ENCODE measurements at regions not wholly inside any gene's neighbourhood (a gene's known extent, or its start where the extent isn't known, plus 50 kb on each side); places are given as distances from the start of the nearest gene placed in this dataset.

GRCh38 chr5:111004291-111004690, 67.2 kb upstream of the TSLP start:
- no peak for DNase-seq (ENCODE audit: low read depth)

DNA sequence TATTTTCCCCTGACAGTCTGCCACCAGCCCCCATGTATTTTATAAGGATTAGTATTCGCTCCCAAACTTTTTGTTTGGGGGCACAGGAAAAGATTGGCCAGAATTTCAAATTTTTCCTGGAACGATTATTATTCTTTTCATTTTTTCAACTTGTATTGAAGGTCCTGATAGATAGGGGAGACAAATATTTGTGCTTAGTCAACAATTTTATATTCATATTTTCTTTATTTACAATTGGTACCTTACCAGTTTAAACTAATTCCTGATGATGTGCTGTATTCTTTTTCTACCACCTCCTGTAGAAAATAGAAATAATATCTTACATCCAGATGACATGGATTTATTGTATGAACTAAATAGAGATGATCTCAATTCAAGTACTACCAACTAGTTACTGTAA, 60.7 kb upstream of the TSLP start:
- DNase-seq (ENCODE audit: low read depth): no peak

GRCh38 chr5:111013011-111013410, 58.5 kb upstream of the TSLP start:
- peak; percentile 9 for DNase-seq (ENCODE audit: low read depth)

DNA sequence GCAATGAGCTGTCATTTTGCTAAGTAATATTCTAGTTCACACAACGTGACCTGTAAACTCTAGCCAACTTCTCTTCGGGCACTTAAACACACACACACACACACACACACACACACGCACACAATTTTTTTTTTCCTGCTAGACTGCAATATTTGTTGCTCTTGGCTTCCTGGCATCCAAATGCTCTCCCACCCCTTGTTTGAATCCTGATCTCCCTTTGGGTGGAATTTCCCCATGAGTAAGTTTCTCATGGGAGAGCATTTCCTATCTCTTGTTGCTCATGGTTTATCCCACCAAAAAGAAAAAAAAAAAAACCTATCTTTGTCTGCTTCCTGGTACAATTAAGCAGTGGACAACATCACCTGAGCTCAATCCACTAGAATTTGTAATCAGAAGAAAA, 54.7 kb upstream of the TSLP start:
- no peak for DNase-seq (ENCODE audit: low read depth)

- DNase-seq (ENCODE audit: low read depth): no peak
Observed at GRCh38 chr5:111017731-111018130, 53.8 kb upstream of the TSLP start.

Data from amniotic epithelial cell (primary cell).